GM23338 (cell line): ENCODE measurements at regions not wholly inside any gene's neighbourhood (a gene's known extent, or its start where the extent isn't known, plus 50 kb on each side); places are given as distances from the start of the nearest gene placed in this dataset.

Experiments
- ATAC-seq: fragments of 200-7000 bp; cut with Tn5 transposase; 3 replicates; pipeline ENCODE4 v1.9.1; 2020
- DNase-seq: peaks from one replicate; pipeline ENCODE4 v3.0.0-alpha.2; 2015; ENCODE audit warnings: low spot score
- H2AFZ ChIP-seq: fragments of 200-600 bp; sonication (generic); 2 replicates; pipeline ENCODE4 v1.8.0; 2016; ENCODE audit warnings: antibody characterized with exemption, mild to moderate bottlenecking, moderate library complexity
- H3F3A ChIP-seq: fragments of 200-600 bp; sonication (generic); replicated peaks from 2 replicates; pipeline ENCODE4 v1.8.0; 2017; ENCODE audit warnings: antibody characterized with exemption, mixed run types, low read depth
- H3K27ac ChIP-seq: fragments of 200-600 bp; sonication (generic); 2 replicates; pipeline ENCODE4 v1.6.1; 2016; ENCODE audit warnings: low read depth
- H3K27me3 ChIP-seq: fragments of 200-600 bp; sonication (generic); 2 replicates; pipeline ENCODE4 v1.8.0; 2016; ENCODE audit warnings: mild to moderate bottlenecking, mixed run types, moderate library complexity; ENCODE audit not compliant: insufficient read depth
- H3K36me3 ChIP-seq: fragments of 200-600 bp; sonication (generic); 2 replicates; pipeline ENCODE4 v1.8.0; 2016; ENCODE audit warnings: mild to moderate bottlenecking; ENCODE audit not compliant: insufficient read depth
- H3K4me1 ChIP-seq: fragments of 200-600 bp; sonication (generic); 2 replicates; pipeline ENCODE4 v1.8.0; 2016; ENCODE audit warnings: mild to moderate bottlenecking, moderate library complexity; ENCODE audit not compliant: insufficient read depth
- H3K4me2 ChIP-seq: fragments of 200-600 bp; sonication (generic); 2 replicates; pipeline ENCODE4 v1.7.1; 2017; ENCODE audit warnings: mixed run types
- H3K4me3 ChIP-seq: fragments of 200-600 bp; sonication (generic); 2 replicates; pipeline ENCODE4 v1.6.1; 2016; ENCODE audit warnings: mixed run types
- H3K79me2 ChIP-seq: fragments of 200-600 bp; sonication (generic); replicated peaks from 2 replicates; pipeline ENCODE4 v1.8.0; 2017; ENCODE audit warnings: mild to moderate bottlenecking; ENCODE audit not compliant: insufficient read depth
- H3K9me2 ChIP-seq: fragments of 200-600 bp; sonication (generic); 2 replicates; pipeline ENCODE4 v1.8.0; 2017; ENCODE audit not compliant: insufficient read depth
- H4K20me1 ChIP-seq: fragments of 200-600 bp; sonication (generic); replicated peaks from 2 replicates; pipeline ENCODE4 v1.8.0; 2017; ENCODE audit warnings: mild to moderate bottlenecking; ENCODE audit not compliant: insufficient read depth
- H3K27ac Mint-ChIP-seq: 2 replicates; pipeline ENCODE4 v1.8.0; 2020; ENCODE audit warnings: inconsistent platforms, mild to moderate bottlenecking, moderate library complexity, mixed read lengths
- H3K27me3 Mint-ChIP-seq: 3 replicates; pipeline ENCODE4 v1.8.0; 2022; ENCODE audit warnings: low read depth, mild to moderate bottlenecking, moderate library complexity, mixed read lengths, inconsistent platforms; ENCODE audit not compliant: insufficient read depth, poor library complexity
- H3K36me3 Mint-ChIP-seq: 3 replicates; pipeline ENCODE4 v1.8.0; 2021; ENCODE audit warnings: low read depth, mild to moderate bottlenecking, inconsistent platforms, moderate library complexity, mixed read lengths
- H3K4me1 Mint-ChIP-seq: 3 replicates; pipeline ENCODE4 v1.8.0; 2020; ENCODE audit warnings: mild to moderate bottlenecking, inconsistent platforms, mixed read lengths
- H3K4me3 Mint-ChIP-seq: 3 replicates; pipeline ENCODE4 v1.8.0; 2021; ENCODE audit warnings: moderate library complexity, mild to moderate bottlenecking, inconsistent platforms, mixed read lengths
- H3K9me3 Mint-ChIP-seq: 3 replicates; pipeline ENCODE4 v1.8.0; 2020; ENCODE audit warnings: moderate library complexity, mild to moderate bottlenecking, inconsistent platforms, mixed read lengths
- CREB1 ChIP-seq: fragments of 250-450 bp; sonication (Bioruptor Pico); IDR thresholded peaks from 2 replicates; pipeline ENCODE4 v1.5.0; 2020; ENCODE audit warnings: low read depth, mild to moderate bottlenecking, moderate library complexity
- EZH2 ChIP-seq: fragments of 200-600 bp; sonication (generic); IDR thresholded peaks from one replicate; pipeline ENCODE4 v1.8.0; 2017; ENCODE audit warnings: antibody characterized with exemption, mild to moderate bottlenecking, low read depth; ENCODE audit not compliant: unreplicated experiment
- EZH2phosphoT487 ChIP-seq: fragments of 200-600 bp; sonication (generic); IDR thresholded peaks from one replicate; pipeline ENCODE4 v1.8.1; 2018; ENCODE audit warnings: antibody characterized with exemption; ENCODE audit not compliant: unreplicated experiment
- JUNB ChIP-seq: IDR thresholded peaks from one replicate; pipeline ENCODE4 v1.6.1; 2016; ENCODE audit warnings: antibody characterized with exemption; ENCODE audit not compliant: unreplicated experiment
- NANOG ChIP-seq: IDR thresholded peaks from 2 replicates; pipeline ENCODE4 v1.6.1; 2016; ENCODE audit warnings: antibody characterized with exemption, borderline replicate concordance
- POLR2AphosphoS5 ChIP-seq: IDR thresholded peaks from 2 replicates; pipeline ENCODE4 v1.6.1; 2016; ENCODE audit warnings: antibody characterized with exemption, low read depth
- ZNF114 ChIP-seq: fragments of 250-450 bp; sonication (Bioruptor Pico); IDR thresholded peaks from 2 replicates; pipeline ENCODE4 v1.5.0; 2020; ENCODE audit warnings: mild to moderate bottlenecking, moderate library complexity
- ZNF331 ChIP-seq: fragments of 250-450 bp; sonication (Bioruptor Pico); IDR thresholded peaks from 2 replicates; pipeline ENCODE4 v1.5.0; 2020; ENCODE audit warnings: low read depth, mild to moderate bottlenecking, moderate library complexity
- TF ChIP-seq, protein P1 (sequence below): IDR thresholded peaks from one replicate; pipeline ENCODE4 v1.6.1; 2018; ENCODE audit warnings: antibody characterized with exemption; ENCODE audit not compliant: unreplicated experiment
- TF ChIP-seq, protein P2 (sequence below): IDR thresholded peaks from 2 replicates; pipeline ENCODE4 v1.6.1; 2016; ENCODE audit warnings: antibody characterized with exemption
- TF ChIP-seq, protein P3 (sequence below), 2 experiments: fragments of 200-600 bp in 1 of 2; sonication (generic) in 1 of 2; conservative IDR thresholded peaks; 2 replicates each; pipeline versions ENCODE4 v1.5.1 to v1.6.1; 2016 to 2017; ENCODE audit warnings: antibody characterized with exemption in 2 of 2, low read depth in 2 of 2, mild to moderate bottlenecking in 2 of 2, moderate library complexity in 1 of 2

DNA sequence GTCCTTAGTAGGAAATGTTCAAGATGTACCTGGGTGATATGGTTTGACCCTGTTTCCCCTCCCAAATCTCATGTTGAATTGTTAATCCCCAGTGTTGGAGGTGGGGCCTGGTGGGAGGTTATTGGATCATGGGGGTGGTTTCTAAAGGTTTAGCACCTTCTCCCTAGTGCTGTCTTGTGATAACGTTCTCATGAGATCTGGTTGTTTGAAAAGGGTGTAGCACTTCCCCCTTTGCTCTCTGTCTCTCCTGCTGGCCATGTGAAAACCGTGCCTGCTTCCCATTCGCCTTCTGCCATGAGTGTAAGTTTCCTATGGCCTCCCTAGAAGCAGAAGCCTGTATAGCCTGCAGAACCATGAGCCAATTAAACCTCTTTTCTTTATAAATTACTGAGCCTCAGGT lies 353.0 kb upstream of the SFSWAP start (continued):
- TF ChIP-seq, protein P1, sequence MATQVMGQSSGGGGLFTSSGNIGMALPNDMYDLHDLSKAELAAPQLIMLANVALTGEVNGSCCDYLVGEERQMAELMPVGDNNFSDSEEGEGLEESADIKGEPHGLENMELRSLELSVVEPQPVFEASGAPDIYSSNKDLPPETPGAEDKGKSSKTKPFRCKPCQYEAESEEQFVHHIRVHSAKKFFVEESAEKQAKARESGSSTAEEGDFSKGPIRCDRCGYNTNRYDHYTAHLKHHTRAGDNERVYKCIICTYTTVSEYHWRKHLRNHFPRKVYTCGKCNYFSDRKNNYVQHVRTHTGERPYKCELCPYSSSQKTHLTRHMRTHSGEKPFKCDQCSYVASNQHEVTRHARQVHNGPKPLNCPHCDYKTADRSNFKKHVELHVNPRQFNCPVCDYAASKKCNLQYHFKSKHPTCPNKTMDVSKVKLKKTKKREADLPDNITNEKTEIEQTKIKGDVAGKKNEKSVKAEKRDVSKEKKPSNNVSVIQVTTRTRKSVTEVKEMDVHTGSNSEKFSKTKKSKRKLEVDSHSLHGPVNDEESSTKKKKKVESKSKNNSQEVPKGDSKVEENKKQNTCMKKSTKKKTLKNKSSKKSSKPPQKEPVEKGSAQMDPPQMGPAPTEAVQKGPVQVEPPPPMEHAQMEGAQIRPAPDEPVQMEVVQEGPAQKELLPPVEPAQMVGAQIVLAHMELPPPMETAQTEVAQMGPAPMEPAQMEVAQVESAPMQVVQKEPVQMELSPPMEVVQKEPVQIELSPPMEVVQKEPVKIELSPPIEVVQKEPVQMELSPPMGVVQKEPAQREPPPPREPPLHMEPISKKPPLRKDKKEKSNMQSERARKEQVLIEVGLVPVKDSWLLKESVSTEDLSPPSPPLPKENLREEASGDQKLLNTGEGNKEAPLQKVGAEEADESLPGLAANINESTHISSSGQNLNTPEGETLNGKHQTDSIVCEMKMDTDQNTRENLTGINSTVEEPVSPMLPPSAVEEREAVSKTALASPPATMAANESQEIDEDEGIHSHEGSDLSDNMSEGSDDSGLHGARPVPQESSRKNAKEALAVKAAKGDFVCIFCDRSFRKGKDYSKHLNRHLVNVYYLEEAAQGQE = no peak
- no peak for TF ChIP-seq NANOG
- no peak for TF ChIP-seq CREB1
- TF ChIP-seq ZNF331 (CRISPR knock-in tag) = no peak

DNA sequence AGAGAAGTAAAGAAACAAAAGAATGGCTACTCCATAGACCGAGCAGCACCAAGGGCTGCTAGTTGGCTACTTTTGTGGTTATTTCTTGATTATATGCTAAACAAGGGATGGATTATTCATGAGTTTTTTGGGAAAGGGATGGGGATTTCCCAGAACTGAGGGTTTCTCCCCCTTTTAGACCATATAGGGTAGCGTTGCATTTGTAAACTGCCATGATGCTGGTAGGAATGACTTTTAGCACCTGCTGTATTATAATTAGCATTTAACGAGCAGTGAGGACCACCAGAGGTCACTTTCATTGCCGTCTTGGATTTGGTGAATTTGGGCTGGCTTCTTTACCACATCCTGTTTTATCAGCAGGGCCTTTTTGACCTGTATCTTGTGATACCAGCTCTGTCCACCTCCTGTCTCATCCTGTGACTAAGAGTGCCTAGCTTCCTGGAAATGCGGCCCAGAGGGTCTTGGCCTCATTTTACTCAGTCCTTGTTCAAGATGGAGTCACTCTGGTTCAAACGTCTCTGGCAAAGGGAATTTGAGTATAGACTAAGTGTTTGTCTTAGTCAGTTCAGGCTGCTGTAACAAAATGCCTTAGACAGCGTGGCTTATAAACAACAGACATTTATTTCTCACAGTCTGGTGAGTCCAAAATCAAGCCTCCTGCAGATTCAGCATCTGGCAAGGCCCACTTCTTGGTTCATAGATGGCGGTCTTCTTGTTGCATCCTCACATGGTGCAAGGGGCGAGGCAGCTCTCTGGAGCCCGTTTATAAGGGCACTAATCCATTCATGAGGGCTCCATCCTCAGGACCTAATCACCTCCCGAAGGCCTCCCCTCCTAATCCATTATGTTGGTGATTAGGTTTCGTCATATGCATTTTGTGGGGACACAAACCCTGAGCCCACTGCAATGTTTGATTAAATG lies 348.3 kb upstream of the SFSWAP start:
- H3K9me2 ChIP-seq = 0 out of 2 replicates have a peak, but pooled peaks cover 3% of the 10 kb centered on the region
- no peak overlapping the region for H3K4me2 ChIP-seq
- H3K36me3 Mint-ChIP-seq = no peaks in the 10 kb centered on the region
- no peaks in the 10 kb centered on the region for H3F3A ChIP-seq
- no peak for DNase-seq
- H3K27me3 ChIP-seq = no peaks in the 10 kb centered on the region
- no peak overlapping the region for H3K4me3 Mint-ChIP-seq
- no peaks in the 10 kb centered on the region for H3K4me1 ChIP-seq
- no peaks in the 10 kb centered on the region for H3K36me3 ChIP-seq
- no peak overlapping the region for H3K27ac Mint-ChIP-seq
- peaks cover 10% of the 10 kb centered on the region; the same call in 2 of the 3 replicates for H3K9me3 Mint-ChIP-seq
- ATAC-seq = no peak
- no peak overlapping the region for H2AFZ ChIP-seq
- H3K27ac ChIP-seq = no peak overlapping the region
- H3K4me3 ChIP-seq = no peak overlapping the region
- H3K27me3 Mint-ChIP-seq = no peaks in the 10 kb centered on the region
- H4K20me1 ChIP-seq = no peaks in the 10 kb centered on the region
- H3K4me1 Mint-ChIP-seq = peaks cover 7% of the 10 kb centered on the region; the same call in 1 of the 3 replicates
- no peaks in the 10 kb centered on the region for H3K79me2 ChIP-seq
- no peak for TF ChIP-seq ZNF114 (CRISPR knock-in tag)
- TF ChIP-seq, protein P1 = no peak
- TF ChIP-seq EZH2phosphoT487 = no peak
- TF ChIP-seq, protein P2, sequence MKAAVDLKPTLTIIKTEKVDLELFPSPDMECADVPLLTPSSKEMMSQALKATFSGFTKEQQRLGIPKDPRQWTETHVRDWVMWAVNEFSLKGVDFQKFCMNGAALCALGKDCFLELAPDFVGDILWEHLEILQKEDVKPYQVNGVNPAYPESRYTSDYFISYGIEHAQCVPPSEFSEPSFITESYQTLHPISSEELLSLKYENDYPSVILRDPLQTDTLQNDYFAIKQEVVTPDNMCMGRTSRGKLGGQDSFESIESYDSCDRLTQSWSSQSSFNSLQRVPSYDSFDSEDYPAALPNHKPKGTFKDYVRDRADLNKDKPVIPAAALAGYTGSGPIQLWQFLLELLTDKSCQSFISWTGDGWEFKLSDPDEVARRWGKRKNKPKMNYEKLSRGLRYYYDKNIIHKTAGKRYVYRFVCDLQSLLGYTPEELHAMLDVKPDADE = no peak
- TF ChIP-seq, protein P3, sequence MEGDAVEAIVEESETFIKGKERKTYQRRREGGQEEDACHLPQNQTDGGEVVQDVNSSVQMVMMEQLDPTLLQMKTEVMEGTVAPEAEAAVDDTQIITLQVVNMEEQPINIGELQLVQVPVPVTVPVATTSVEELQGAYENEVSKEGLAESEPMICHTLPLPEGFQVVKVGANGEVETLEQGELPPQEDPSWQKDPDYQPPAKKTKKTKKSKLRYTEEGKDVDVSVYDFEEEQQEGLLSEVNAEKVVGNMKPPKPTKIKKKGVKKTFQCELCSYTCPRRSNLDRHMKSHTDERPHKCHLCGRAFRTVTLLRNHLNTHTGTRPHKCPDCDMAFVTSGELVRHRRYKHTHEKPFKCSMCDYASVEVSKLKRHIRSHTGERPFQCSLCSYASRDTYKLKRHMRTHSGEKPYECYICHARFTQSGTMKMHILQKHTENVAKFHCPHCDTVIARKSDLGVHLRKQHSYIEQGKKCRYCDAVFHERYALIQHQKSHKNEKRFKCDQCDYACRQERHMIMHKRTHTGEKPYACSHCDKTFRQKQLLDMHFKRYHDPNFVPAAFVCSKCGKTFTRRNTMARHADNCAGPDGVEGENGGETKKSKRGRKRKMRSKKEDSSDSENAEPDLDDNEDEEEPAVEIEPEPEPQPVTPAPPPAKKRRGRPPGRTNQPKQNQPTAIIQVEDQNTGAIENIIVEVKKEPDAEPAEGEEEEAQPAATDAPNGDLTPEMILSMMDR (conservative IDR thresholded peaks at IDR 0.05; ENCODE audit: low read depth in 2 of 2) = no peak
- TF ChIP-seq EZH2 = no peak
- no peak for TF ChIP-seq JUNB
- TF ChIP-seq CREB1 = no peak
- no peak for TF ChIP-seq POLR2AphosphoS5
